NCI-H1417 (cell line): ENCODE measurements at regions not wholly inside any gene's neighbourhood (a gene's known extent, or its start where the extent isn't known, plus 50 kb on each side); places are given as distances from the start of the nearest gene placed in this dataset.

Experiments used
- DNase-seq, 3 experiments: peaks; one replicate each; lab custom pipeline; 2025; lab: John Stamatoyannopoulos, UW

DNA sequence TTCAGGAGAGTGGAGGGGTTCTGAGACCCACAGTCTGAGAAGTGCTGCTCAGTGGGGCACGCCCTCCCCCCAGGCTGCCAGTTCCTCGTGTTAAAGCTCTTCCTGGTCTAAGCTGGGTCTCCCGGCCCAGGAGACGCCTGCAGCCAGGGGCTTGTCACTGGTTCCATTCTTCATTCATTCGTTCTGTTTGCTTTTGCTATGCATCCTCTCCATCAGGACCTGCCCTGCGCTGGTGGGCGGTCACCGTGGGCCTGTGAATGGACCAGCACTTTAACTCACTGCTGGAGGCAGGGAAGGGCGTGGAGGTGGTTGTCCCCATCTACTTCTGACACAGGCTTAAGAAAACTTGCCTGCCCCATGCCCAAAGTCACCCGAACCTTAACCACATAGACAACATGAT is 272.8 kb upstream of the HDAC4 start:
- DNase-seq, result no peak

DNA sequence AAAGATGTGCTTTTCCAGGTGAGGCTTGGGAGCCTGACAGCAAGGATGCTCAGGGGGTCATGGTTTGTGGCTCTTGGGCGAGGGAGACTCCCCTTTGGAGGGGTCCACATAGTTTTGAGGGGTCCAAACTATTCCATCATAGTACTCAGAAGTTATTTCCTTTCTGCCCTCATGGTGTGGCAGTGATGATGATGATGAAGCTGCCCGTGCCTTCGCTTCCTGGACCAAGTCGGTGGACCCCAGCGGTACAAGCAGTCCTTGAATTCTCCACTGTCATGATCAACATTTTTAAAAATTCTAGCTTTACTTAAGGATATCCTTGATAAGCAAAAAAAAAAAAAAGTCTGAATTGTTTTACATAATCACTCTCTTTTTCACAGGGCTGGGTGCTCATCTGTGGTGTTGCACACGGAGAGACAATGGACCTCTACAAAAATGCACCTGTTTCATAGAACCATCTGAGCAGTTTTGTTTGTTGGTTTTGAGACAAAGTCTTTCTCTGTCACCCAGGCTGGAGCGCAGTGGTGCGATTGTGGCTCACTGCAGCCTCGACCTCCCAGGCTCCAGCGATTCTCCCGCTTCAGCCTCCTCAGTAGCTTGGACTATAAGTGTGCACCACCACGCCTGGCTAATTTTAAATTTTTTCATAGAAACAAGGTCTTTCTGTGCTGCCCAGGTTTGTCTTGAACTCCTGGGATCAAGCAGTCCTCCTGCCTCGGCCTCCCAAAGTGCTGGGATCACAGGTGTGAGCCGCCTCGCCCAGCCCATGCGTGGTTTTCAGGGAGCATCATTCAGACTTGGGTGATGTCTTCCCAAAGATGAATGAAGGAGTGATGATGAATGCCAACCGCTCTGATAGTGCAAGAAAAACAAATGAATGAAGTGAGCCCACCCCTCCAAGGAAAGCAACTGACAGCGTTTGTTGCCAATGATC is 271.4 kb upstream of the HDAC4 start:
- DNase-seq, result no peak

DNA sequence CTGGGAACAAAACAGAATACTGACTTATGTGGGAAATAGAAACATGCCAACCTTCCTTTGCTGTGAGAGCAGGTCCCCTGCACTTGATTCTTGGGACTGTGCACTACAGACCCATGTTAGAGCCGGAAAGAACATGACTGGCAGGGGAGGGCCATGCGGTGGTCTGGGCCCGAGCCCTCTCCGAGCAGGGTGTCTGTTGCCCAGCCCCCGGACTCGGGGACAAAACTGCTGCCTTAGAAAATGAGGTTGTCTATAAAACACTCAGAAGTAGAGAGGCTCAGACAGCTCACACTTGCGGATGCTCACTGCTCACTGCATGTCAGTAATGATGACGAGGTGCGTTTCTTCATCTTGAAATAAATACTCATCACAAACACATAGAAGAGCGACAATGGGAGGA is 270.7 kb upstream of the HDAC4 start:
- DNase-seq, result no peak

DNA sequence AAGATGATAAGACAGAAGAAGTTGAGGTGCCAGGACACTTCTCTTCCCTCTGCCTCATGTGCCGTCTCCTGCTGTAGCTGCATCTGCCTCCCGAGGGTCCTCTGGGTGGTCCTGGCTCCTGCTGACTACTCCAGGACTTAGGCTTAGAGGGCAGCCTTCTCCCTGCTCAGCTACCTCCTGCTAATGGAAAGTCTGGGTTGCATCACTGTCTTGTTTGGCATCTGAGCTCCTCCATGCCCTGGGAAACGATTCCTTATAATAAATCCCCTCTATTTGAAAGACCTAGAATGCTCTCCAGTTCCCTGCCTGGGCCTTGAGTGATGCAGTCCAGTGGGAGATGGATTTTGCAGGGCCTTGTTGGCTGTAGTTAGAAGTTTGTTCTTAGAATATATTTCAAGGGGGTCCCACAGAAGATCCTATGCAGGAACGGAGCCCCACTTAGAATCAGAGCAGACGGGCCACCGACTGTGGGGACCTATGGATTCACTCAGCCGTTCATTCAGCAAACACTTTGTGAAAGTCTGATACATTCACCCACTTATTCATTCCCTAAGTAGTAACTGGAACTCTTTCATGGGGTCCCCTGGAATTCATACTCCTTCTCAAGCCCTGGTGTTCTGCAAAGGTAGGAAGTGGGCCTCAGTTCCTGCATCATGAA is 269.8 kb upstream of the HDAC4 start:
- no peak for DNase-seq

DNA sequence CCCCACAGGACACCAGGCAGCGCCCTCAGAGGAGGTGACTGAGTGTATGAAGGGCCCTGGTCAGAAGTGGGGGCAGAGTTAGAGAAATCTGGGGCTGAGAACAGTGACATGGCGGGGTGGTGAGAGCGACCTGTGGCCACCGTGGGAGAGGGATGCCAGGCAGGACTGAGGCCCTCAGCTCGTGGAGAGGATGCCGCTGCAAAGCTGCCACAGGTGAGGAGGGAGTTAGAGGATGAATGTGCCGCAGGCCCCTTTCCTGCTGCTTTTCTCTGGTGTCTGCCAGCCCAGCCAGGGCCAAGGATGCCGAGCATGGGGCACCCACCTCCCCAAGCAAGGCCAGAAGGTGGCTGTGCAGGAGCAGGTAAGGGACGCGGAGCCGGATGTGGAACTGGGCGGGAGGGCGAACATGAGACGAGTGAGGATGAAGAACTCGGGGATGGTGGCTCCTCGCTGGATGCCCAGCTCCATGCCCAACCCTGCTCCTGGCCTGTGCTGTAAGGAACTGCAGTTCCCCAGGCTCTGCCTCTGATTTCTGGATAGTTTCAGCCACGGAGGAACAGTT is 269.2 kb upstream of the HDAC4 start:
- DNase-seq, result no peak

DNA sequence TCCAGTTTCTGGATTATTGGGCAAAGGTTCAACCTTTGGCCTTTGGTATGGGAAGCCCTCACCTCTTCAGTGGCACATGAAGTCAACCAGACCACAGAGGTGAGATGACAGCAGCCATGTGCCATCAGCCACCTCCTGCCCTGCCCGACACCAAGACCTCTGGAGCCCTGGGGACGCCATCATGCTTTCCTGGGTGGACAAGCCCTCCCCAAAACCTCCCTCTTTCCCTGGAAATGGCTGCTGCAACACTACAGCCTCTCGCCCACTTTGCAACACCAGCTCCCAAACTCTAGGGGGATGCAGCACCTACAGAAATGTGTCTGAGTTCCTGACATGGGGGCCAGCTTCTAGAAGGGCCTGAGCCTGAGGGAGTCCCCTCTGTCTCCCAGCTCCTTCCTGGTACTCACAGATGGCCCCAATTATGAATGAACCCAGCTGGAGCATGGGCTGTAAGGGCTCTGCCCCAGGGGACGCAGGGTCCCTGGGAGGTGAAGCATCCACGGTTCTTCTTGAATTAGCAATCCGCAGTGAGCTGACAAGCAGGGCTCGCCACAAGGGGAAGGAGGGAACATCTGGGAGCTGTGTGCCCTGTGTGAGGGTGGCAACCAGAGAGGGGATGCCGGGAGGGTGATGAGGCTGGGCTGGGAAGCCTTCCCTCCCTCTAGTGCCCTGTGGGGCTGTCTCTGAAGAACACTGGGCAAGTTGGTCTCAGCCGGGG is 268.5 kb upstream of the HDAC4 start:
- no peak for DNase-seq

DNA sequence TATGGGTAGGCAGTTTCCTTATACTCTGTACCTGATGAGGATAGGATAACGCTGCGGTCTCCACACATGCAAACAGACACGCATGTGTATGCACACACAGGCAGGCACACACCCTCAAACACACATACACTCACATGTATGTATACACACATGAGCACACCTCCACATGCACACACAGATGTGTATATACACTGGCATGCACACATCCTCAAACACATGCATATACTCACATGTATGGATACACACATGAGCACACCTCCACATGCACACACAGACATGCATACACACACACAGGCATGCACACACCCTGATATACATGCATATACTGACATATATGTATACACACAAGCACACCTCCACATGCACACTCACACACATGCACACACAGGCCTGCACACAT is 267.8 kb upstream of the HDAC4 start:
- DNase-seq, result no peak

DNA sequence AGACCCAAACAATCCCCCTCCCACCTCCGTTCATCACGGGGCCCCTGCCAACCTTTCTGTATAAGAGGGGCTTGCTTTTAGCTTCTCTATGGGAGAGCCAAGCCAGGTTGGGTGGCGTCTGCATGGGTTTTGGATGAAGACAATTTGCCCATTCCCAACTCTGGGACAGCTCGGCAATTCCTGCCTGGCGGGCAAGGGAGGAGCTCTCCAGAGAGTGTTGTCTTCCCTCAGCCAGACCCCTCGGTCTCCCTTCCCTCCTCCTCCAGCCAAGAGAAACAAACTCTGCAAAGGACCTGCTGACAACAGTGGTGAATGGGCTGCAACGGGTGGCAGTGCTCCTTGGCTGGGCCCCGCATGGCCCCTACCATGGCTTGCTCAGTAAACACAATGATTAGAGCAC is 267.2 kb upstream of the HDAC4 start:
- no peak for DNase-seq

DNA sequence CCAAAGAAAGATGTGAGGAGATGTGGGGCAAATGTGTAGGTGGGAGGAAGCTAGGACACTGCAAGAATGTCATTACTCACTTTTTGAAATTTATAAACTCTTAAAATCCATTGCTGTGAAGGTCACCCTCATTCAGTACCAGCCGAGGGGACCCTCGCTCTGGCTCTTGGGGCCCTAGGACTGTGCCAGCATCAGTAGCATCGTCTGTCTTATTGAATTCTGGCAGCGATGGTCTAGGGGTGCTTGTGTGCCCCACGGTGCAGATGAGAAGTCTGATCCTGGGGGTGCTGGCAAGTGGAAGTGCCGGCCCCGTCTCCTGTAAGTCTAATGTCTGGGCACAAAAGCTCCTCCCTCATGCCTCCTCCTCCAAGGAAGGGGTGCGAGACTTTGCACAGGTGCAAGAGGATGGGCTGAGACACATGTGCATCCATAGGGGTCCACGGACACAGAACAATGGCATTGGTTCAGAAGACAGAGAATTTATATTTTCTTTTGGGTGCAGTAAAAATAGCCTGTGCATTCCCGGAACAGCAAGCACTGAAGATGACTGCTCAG is 266.7 kb upstream of the HDAC4 start:
- no peak for DNase-seq

DNA sequence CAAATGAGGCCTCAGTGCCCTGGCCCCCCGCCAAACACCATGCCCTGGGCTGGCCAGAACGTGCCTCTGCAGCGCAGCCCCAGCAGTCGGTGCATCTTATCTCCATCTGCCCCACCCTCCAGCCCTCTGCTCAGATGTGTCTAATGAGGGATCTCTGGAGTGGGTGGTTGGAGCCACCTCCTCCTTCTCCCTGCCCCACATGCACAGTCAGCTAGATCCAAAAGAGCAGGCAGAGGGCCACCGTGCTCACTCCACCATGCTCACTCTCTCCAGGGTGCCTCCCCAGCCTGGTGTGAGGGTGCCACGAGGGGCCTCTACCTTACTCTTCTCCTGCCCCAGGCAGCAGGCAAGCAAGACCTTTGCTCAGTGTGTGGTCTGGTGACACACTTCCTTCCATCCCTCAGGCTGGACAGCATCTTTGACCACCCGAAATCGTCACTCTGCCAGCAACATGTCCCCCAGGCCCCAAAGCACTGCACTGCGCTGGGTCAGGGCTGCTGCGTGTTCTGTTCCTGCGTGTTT is 266.1 kb upstream of the HDAC4 start:
- no peak for DNase-seq

DNA sequence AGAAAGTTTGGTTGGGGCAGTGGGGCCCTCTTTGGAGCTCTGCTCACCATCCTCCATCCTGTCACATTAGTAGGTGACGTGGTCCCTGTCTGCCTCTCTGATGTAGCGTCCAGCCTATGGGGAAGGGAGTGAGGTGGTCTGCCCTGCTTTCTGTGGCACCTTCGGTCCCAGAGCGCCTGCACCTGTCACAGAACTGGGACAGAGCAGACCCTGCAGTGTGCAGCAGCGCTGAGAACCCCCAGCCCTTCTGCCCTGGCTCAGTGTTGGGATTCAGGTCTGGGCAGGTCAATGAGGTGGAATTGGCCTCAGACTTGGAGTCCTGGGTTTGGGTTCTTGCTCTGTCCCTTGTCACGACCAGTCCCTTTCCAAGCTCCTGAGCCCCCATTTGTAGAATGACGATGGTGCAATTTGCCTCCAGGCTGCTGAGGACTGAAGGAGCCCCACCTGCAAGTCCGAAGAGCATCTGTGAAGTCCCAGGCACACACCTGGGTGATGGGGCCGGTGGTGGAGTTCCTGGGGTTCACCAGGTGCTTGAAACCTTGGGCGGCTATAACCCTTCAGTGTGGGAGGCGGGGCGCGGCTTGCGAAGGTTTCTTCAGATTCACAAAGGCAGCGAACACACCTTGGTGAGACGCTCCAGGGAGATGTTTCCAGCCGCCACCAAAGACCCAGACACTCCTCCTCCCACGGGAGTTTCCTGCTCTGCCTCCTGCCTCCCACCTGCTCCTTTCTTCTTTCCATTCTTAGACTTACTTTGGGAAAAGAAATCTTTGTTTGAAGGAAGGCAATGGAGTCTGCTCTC is 265.4 kb upstream of the HDAC4 start:
- DNase-seq, result no peak

DNA sequence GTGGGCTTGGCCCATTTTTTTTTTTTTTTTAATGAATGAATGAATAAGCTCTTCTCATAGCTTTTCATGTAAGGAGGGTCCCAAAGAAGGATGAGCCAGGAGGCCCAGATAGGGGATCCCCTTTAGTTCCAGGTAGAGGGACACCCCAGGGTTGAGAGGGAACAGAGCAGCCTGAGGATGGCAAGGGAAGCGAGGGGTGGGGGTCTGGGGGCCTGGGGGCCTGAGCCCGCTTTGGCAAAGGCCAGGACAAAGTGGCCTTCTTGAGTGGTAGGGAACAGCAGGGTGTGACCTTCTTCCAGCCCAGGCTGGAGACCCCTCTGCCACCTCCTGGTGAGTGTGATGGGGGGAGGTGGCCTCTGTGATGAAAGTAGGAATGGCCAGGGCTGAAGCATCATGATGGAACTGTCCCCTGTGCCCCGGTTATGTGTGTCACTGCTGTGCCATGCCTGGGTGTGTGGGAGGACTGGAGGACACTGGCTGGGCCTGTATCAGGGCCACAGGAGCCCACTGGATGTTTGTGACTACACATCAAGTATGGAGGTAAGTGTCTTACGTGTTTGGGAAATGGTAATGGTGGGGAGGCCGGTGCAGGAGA is 263.5 kb upstream of the HDAC4 start:
- DNase-seq, result no peak

DNA sequence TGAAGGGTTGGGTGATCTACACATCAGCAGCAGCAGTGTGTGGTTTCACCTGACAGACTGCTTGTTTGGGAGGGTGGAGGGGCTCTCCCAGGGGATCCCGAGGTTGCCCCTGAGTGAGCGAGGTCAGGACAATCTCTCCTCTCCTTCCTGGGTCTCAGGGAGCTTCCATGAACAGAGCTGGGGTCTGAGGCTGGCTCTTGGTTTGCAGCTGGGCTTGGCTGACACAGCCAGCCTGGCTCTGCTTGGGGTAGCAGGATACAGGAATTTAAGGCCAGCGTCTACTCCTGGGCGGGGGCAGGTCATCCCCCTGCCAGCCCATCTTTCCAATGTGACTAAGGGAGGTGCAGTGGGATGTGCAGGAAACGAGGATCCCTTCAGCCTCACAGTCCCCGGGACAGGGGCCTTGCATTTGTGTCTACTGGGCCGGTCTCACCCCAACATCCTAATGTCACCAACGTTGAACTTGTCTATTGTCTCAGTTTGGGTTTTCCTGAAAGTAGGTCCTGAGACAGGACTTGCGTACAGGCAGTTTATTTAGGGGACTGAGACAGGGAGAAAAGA is 262.6 kb upstream of the HDAC4 start:
- no peak for DNase-seq

DNA sequence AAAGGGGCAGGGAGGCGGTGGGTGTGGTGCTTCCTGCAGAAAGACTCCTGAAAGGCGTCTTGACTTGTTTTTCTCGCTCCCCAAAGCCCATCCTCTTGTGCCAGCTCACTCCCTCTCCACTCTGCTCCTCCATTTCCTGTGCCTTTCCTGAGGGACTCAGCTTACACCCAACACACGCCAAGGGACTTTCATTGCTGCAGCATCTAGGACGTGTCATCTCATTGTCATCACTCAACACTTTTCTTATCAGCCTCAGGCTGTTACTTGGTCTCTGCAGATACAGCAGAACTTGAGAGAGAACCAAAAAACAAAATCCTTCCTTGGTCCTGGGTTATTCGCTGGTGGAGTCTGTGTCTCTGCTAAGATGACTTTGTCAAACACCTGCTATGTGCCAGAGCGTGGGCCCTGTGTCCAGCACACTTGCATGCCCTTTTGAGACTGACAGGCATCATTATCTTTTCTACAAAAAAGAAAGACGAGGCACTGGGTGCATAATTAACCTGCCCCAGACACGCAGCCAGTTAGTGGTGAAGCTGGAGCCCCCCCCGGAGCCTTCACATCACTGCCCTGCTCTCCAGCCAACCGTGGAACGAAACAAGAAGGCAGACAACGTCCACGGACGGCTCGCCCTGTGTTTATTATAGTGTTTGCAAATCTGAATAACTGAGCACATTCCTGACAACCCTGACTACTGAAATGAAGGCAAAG is 261.7 kb upstream of the HDAC4 start:
- no peak for DNase-seq

DNA sequence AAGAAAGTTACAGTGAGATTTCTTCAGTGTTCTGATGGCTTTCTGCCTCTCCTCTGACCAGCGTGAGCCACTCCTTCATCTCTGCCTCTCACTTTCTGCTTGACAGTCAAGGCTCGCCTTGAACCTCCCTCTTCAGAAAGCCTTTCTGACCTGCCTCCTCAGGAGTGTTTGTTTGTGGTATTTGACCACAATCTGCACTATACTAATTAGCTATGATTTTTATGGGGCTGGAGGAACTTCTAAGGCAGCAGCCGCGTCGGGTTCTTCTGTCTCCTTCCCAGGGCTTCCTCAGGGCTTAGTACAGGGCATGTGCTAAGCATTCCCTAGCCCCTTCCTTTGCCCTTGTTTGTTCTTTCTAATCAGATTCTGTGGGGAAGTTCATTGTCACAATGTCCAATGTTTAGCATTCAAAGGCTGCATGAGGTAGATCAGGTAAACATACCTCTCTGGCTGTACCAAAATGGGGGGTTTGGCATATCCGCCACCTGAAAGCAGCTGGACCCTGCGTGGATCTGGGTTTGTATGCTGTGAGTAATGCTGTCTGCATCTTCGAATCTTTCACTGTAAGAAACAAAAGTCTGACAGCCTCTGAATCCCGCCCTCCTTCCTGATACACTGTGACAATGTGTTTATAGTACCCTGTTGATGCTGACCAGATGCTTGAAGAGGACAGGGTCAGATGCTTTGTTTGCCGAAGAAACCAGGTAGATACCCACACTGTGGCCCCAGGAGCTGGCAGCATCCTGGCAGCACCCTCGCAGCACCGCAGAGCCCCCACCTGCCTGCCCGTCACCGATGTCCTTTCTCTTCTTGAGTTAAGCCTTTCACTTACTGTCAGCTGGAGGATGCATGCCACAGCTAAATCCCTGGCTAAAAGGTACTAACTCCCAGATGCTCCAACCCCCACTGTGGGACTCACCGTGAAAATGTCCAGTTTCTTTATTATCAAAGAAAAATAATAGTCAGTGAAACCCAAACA is 260.8 kb upstream of the HDAC4 start:
- no peak for DNase-seq

DNA sequence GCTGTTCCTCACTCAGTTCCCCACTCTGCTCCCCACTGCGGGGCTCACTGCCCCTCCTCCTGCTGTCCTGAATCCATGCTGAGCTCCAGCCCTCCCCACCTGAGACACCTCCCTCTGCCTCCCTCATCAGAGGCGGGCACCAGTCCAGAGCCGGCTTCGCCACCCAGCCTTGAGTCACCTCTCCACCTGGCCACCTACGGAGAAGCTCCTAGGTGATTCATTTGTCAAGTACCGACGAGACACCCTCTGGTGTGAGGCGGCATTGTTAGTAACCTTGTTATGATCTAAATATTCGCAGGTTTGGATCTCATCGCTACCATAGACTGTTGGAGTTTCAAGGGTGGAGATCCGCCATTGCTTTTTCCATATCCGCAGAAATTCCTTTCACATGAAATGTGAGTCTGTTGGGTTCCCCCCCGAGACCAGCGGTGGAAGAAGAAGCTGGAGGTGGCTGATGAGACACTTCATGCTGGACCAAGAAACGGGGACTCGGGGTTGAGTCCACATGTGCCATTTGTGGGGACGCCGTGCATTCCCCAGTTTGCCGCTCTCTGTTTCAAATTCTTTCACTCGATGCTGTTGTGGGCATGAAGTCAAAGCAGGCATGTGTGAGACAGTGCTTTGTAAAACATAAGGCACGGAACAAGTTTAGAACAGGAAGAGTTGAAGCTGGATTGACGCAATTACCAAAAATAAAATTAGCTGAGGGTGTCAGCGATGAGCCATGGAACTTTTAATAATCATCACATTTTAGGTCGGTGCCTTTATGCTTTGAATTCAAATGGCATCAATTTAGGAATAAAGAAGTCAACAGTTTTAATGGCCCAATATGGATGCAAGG is 259.8 kb upstream of the HDAC4 start:
- peak in 2 of 3 experiments; percentile 27 to 30 for DNase-seq

DNA sequence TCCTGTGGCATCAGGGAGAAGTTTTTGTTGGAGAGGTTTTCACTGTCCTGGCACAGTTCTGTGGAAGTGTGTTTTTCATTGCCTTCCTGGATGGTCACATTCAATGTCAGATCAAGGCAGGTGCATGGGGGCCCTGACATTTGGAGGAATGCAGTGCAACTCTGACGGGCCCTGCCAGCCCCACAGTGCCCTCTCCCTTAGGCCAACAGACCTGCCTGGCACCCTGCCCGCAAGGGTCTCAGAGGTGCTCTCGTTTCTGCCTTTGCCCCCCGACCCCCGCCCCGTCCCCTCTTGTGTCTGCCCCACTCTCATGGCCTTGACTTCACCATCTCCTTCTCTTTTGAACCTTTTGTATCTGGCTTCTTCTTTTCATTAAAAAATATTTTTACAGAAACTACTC is 257.2 kb upstream of the HDAC4 start:
- DNase-seq, result no peak

DNA sequence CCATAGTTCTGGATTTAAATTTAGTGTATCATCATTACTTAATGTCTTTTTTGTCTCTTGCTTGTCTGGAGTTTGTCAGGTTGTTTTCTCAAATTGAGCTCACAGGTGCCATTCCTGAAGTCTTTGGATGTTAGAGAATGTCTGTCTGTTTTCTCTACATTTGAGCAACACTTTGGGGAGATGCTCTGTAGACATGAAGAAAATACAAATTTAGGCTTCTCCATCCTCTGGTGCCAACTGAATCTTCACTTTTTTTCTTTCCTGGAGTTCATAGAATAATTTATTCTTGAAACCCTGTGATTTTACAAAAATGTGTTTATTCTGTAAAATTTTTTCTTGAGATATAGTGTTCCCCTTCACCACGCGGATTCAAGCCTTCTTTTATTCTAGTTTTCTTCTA is 256.4 kb upstream of the HDAC4 start:
- DNase-seq, result no peak
